GM06990 (cell line): ENCODE measurements at regions not wholly inside any gene's neighbourhood (a gene's known extent, or its start where the extent isn't known, plus 50 kb on each side); places are given as distances from the start of the nearest gene placed in this dataset.

Experiments used
- DNase-seq: peaks from one replicate; pipeline ENCODE4 v3.0.0-alpha.2; 2011; ENCODE audit not compliant: insufficient read length; ENCODE audit errors: extremely low read depth
- H3K27me3 ChIP-seq: replicated peaks from 2 replicates; pipeline ENCODE4 v1.6.0; 2011; ENCODE audit warnings: low read length; ENCODE audit not compliant: control insufficient read depth, insufficient read depth
- H3K36me3 ChIP-seq: 2 replicates; pipeline ENCODE4 v1.5.1; 2011; ENCODE audit warnings: low read length; ENCODE audit not compliant: control insufficient read depth, insufficient read depth
- H3K4me3 ChIP-seq: replicated peaks from 2 replicates; pipeline ENCODE4 v1.5.1; 2011; ENCODE audit warnings: low read depth, mild to moderate bottlenecking, control low read depth, low read length
- TF ChIP-seq, protein P1 (sequence below): IDR thresholded peaks from 2 replicates; pipeline ENCODE4 v1.5.1; 2011; ENCODE audit warnings: low read length, control low read depth, mild to moderate bottlenecking, inconsistent platforms; ENCODE audit not compliant: insufficient read depth, poor library complexity, severe bottlenecking

DNA sequence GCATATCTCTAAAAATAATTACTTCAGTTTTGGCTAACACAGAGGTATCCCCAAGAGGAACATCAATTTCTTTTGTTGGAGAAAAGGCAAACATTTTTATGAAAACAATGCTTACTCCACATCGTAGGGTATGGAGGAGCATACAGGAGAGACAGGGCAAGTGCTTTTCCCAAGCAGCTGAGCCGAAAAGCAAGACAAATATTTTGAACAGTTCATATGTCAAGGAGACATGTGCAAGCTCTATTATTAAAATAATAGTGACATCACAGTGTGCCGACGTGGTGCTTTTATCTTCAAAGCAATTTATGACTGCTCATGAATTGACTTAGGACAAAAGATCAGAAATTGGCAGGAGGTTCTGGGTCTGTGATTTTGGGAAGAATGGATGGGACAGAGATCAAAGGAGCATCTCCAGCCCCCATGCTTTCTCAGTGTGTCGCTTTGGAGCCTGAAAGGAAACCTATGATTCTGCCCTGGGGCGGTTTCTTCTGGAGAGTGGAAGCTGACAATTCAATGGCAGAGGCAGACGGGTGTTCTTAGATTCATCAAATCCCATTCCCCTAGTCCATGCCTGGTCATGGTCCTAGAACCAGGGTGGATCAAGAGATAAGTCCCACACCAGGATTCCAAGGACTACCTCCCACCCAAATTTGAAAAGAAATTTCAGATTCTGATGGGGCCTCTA lies 97.1 kb downstream of the JCAD start:
- no peaks in the 10 kb centered on the region for H3K36me3 ChIP-seq
- no peak overlapping the region for H3K4me3 ChIP-seq
- no peak for DNase-seq
- H3K27me3 ChIP-seq, result no peaks in the 10 kb centered on the region; the same call in 1 of the 2 replicates
- TF ChIP-seq, protein P1, sequence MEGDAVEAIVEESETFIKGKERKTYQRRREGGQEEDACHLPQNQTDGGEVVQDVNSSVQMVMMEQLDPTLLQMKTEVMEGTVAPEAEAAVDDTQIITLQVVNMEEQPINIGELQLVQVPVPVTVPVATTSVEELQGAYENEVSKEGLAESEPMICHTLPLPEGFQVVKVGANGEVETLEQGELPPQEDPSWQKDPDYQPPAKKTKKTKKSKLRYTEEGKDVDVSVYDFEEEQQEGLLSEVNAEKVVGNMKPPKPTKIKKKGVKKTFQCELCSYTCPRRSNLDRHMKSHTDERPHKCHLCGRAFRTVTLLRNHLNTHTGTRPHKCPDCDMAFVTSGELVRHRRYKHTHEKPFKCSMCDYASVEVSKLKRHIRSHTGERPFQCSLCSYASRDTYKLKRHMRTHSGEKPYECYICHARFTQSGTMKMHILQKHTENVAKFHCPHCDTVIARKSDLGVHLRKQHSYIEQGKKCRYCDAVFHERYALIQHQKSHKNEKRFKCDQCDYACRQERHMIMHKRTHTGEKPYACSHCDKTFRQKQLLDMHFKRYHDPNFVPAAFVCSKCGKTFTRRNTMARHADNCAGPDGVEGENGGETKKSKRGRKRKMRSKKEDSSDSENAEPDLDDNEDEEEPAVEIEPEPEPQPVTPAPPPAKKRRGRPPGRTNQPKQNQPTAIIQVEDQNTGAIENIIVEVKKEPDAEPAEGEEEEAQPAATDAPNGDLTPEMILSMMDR, result no peak

GRCh38 chr10:29961351-29961750 lies 98.0 kb downstream of the JCAD start:
- Histone ChIP-seq H3K27me3 (no peaks in the 10 kb centered on the region; the same call in 1 of the 2 replicates), H3K36me3 (no peaks in the 10 kb centered on the region), H3K4me3 (no peak overlapping the region)
- no peak for DNase-seq
- TF ChIP-seq, protein P1, result no peak

GRCh38 chr10:29960261-29960660 lies 99.1 kb downstream of the JCAD start:
- DNase-seq, result no peak
- TF ChIP-seq, protein P1, result no peak

GRCh38 chr10:29959586-29959985 lies 99.8 kb downstream of the JCAD start:
- TF ChIP-seq, protein P1, result no peak
- H3K27me3 ChIP-seq, result no peaks in the 10 kb centered on the region; the same call in 1 of the 2 replicates

More at GRCh38 chr10:29960261-29960660, 99.1 kb downstream of the JCAD start:
- Histone ChIP-seq H3K27me3 (no peaks in the 10 kb centered on the region; the same call in 1 of the 2 replicates), H3K4me3 (no peak overlapping the region), H3K36me3 (no peaks in the 10 kb centered on the region)

GRCh38 chr10:29958440-29958839 lies 100.9 kb downstream of the JCAD start:
- Histone ChIP-seq H3K4me3 (no peak overlapping the region), H3K36me3 (no peaks in the 10 kb centered on the region), H3K27me3 (no peaks in the 10 kb centered on the region; the same call in 1 of the 2 replicates)
- DNase-seq, result no peak
- TF ChIP-seq, protein P1, result no peak

More at GRCh38 chr10:29959586-29959985, 99.8 kb downstream of the JCAD start:
- Histone ChIP-seq H3K4me3 (no peak overlapping the region), H3K36me3 (no peaks in the 10 kb centered on the region)
- no peak for DNase-seq
